ENCODE measurements at regions not wholly inside any gene's neighbourhood (a gene's known extent, or its start where the extent isn't known, plus 50 kb on each side); places are given as distances from the start of the nearest gene placed in this dataset.

DNA sequence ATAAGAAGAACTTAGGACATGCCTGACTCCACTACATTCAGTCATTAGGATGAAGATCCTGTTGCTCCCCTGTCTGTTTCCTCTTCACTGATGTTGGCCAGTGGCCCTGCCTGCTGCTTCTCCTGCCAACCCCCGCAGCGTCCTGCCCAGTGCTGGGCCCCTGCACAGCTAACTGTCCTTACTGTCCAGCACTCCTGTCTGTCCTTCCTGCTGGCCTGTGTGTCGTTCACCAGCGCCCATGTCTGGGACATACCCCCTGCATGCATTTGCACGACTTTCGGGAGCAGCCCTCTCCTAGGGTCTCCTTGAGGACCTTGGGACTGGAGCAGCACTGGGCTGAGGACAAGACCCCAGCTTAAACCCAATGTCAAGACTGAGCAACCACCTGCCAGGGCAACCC, 547.6 kb downstream of the BNC2 start:
- Histone ChIP-seq H3K4me1 (ENCODE audit: control insufficient read depth, insufficient read depth, low read length) (no peaks in the 10 kb centered on the region), H3K4me3 (ENCODE audit: low read depth in 2 of 2, low read length in 2 of 2) (no peak overlapping the region), H3K9me3 (ENCODE audit: control insufficient read depth, insufficient read depth, low read depth, low read length) (no peaks in the 10 kb centered on the region), H3K36me3 (ENCODE audit: control insufficient read depth, insufficient read depth, low read length) (no peaks in the 10 kb centered on the region), H3K27ac (ENCODE audit: low read length) (no peak overlapping the region), H3K27me3 (ENCODE audit: control insufficient read depth, insufficient read depth, low read length) (no peaks in the 10 kb centered on the region)
- no peak for ATAC-seq
- in situ Hi-C loops (cut with HindIII; ENCODE audit: low pct_unique_long_range_greater_than_20kb, low sequenced_read_pairs) = no loop called here
- CTCF ChIA-PET = no interaction called here
- POLR2A ChIA-PET = no interaction called here
- intact Hi-C loops (cut with micrococcal nuclease; ENCODE audit: unreplicated experiment) = no loop called here
- no TSS peak for BruUV-seq (replicated peaks)
- TF ChIP-seq, protein P1, sequence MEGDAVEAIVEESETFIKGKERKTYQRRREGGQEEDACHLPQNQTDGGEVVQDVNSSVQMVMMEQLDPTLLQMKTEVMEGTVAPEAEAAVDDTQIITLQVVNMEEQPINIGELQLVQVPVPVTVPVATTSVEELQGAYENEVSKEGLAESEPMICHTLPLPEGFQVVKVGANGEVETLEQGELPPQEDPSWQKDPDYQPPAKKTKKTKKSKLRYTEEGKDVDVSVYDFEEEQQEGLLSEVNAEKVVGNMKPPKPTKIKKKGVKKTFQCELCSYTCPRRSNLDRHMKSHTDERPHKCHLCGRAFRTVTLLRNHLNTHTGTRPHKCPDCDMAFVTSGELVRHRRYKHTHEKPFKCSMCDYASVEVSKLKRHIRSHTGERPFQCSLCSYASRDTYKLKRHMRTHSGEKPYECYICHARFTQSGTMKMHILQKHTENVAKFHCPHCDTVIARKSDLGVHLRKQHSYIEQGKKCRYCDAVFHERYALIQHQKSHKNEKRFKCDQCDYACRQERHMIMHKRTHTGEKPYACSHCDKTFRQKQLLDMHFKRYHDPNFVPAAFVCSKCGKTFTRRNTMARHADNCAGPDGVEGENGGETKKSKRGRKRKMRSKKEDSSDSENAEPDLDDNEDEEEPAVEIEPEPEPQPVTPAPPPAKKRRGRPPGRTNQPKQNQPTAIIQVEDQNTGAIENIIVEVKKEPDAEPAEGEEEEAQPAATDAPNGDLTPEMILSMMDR (IDR thresholded peaks at IDR 0.05) = no peak
- TF ChIP-seq, protein P2, sequence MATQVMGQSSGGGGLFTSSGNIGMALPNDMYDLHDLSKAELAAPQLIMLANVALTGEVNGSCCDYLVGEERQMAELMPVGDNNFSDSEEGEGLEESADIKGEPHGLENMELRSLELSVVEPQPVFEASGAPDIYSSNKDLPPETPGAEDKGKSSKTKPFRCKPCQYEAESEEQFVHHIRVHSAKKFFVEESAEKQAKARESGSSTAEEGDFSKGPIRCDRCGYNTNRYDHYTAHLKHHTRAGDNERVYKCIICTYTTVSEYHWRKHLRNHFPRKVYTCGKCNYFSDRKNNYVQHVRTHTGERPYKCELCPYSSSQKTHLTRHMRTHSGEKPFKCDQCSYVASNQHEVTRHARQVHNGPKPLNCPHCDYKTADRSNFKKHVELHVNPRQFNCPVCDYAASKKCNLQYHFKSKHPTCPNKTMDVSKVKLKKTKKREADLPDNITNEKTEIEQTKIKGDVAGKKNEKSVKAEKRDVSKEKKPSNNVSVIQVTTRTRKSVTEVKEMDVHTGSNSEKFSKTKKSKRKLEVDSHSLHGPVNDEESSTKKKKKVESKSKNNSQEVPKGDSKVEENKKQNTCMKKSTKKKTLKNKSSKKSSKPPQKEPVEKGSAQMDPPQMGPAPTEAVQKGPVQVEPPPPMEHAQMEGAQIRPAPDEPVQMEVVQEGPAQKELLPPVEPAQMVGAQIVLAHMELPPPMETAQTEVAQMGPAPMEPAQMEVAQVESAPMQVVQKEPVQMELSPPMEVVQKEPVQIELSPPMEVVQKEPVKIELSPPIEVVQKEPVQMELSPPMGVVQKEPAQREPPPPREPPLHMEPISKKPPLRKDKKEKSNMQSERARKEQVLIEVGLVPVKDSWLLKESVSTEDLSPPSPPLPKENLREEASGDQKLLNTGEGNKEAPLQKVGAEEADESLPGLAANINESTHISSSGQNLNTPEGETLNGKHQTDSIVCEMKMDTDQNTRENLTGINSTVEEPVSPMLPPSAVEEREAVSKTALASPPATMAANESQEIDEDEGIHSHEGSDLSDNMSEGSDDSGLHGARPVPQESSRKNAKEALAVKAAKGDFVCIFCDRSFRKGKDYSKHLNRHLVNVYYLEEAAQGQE (IDR thresholded peaks at IDR 0.05; ENCODE audit: insufficient read depth in 1 of 2, low read depth in 2 of 2, low read length in 1 of 2) = no peak
- TF ChIP-seq SIN3A (IDR thresholded peaks at IDR 0.05; ENCODE audit: borderline replicate concordance, insufficient read depth, low read depth, low read length) = no peak
- TF ChIP-seq TCF7L2 (IDR thresholded peaks at IDR 0.05; ENCODE audit: low read depth, low read length) = no peak
- TF ChIP-seq POLR2AphosphoS5 (IDR thresholded peaks at IDR 0.05; ENCODE audit: low read depth, low read length) = no peak
- no peak for DNase-seq (ENCODE audit: low read depth, low spot score)

DNA sequence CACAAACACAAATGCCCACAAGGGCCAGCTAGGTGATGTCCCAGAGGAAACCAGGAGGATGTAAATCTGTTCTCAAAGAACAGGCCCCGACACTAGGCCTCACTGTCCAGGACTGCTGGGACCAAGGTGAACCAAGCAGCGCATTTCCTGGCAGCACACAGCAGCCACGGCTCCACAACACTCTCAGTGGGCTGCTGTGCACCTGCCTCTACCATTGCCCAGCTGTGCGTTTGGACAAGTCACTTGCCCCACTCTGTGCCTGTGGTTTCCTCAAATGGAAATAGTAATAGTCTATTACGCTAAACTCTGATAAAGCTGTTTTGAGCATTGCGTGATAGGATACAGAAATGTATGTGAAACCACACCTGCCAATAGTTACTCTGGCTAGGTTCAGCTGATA, 544.5 kb downstream of the BNC2 start:
- CTCF ChIA-PET = no interaction called here
- no TSS peak for BruUV-seq (replicated peaks)
- in situ Hi-C loops (cut with HindIII; ENCODE audit: low pct_unique_long_range_greater_than_20kb, low sequenced_read_pairs) = no loop called here

DNA sequence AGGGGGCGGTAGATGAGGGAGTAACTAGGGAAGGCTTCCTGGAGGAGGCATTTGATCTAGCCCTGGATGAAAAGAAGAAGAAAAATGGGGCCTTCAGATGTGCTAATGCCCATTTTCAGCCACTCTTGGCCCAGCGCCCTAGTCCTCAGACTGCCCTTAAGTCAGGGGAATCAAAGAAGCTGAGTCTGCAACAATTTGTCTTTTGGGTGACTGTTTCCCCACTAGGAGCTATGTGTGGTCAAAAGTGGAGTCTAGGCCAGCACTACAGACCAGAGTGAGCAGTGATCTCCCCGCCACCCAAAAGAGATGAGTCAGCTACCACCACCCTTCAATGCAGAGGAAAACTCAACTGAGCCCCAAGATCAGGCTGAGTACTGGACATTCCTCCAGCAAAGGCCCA, 542.1 kb downstream of the BNC2 start:
- no peak for ATAC-seq
- Histone ChIP-seq H3K9me3 (ENCODE audit: control insufficient read depth, insufficient read depth, low read depth, low read length) (no peaks in the 10 kb centered on the region), H3K36me3 (ENCODE audit: control insufficient read depth, insufficient read depth, low read length) (no peaks in the 10 kb centered on the region), H3K4me3 (ENCODE audit: low read depth in 2 of 2, low read length in 2 of 2) (no peak overlapping the region), H3K27ac (ENCODE audit: low read length) (no peak overlapping the region), H3K27me3 (ENCODE audit: control insufficient read depth, insufficient read depth, low read length) (no peaks in the 10 kb centered on the region), H3K4me1 (ENCODE audit: control insufficient read depth, insufficient read depth, low read length) (no peaks in the 10 kb centered on the region)
- ChIA-PET CTCF (no interaction called here), POLR2A (no interaction called here)
- no peak for DNase-seq (ENCODE audit: low read depth, low spot score)
- in situ Hi-C loops (cut with HindIII; ENCODE audit: low pct_unique_long_range_greater_than_20kb, low sequenced_read_pairs) = no loop called here
- no TSS peak for BruUV-seq (replicated peaks)
- TF ChIP-seq POLR2AphosphoS5 (IDR thresholded peaks at IDR 0.05; ENCODE audit: low read depth, low read length) = no peak
- TF ChIP-seq, protein P1 (IDR thresholded peaks at IDR 0.05) = no peak
- TF ChIP-seq, protein P2 (IDR thresholded peaks at IDR 0.05; ENCODE audit: insufficient read depth in 1 of 2, low read depth in 2 of 2, low read length in 1 of 2) = no peak
- no peak for TF ChIP-seq TCF7L2 (IDR thresholded peaks at IDR 0.05; ENCODE audit: low read depth, low read length)
- TF ChIP-seq SIN3A (IDR thresholded peaks at IDR 0.05; ENCODE audit: borderline replicate concordance, insufficient read depth, low read depth, low read length) = no peak
- intact Hi-C loops (cut with micrococcal nuclease; ENCODE audit: unreplicated experiment) = no loop called here

More for the DNA sequence above, 544.5 kb downstream of the BNC2 start:
- intact Hi-C loops (cut with micrococcal nuclease; ENCODE audit: unreplicated experiment) = no loop called here
- TF ChIP-seq TCF7L2 (IDR thresholded peaks at IDR 0.05; ENCODE audit: low read depth, low read length) = no peak
- ATAC-seq (no peak), DNase-seq (ENCODE audit: low read depth, low spot score) (no peak)
- Histone ChIP-seq H3K27me3 (ENCODE audit: control insufficient read depth, insufficient read depth, low read length) (no peaks in the 10 kb centered on the region), H3K9me3 (ENCODE audit: control insufficient read depth, insufficient read depth, low read depth, low read length) (no peaks in the 10 kb centered on the region), H3K27ac (ENCODE audit: low read length) (no peak overlapping the region), H3K4me1 (ENCODE audit: control insufficient read depth, insufficient read depth, low read length) (no peaks in the 10 kb centered on the region), H3K36me3 (ENCODE audit: control insufficient read depth, insufficient read depth, low read length) (no peaks in the 10 kb centered on the region), H3K4me3 (ENCODE audit: low read depth in 2 of 2, low read length in 2 of 2) (no peak overlapping the region)
- POLR2A ChIA-PET = no interaction called here
